GM21390 (cell line): ENCODE measurements at regions not wholly inside any gene's neighbourhood (a gene's known extent, or its start where the extent isn't known, plus 50 kb on each side); places are given as distances from the start of the nearest gene placed in this dataset.
"Not testable (repeated sequence)": the region's sequence is repeated elsewhere in the genome, so short reads cannot be mapped to it uniquely, and the experiment has no call there.

Experiments used
- ATAC-seq: cut with Tn5 transposase; IDR thresholded peaks from one replicate; pipeline ENCODE4 v1.9.1; 2021; ENCODE audit not compliant: unreplicated experiment

GRCh38 chr22:22371031-22371541 lies 126.5 kb downstream of the VPREB1 start:
- no peak for ATAC-seq

- no peak for ATAC-seq
Observed at GRCh38 chr22:22372086-22372485, 127.5 kb downstream of the VPREB1 start.

- no peak for ATAC-seq
Observed at GRCh38 chr22:22374163-22374562, 129.6 kb downstream of the VPREB1 start.

- no peak for ATAC-seq
Observed at GRCh38 chr22:22374579-22374978, 130.0 kb downstream of the VPREB1 start.

- ATAC-seq: no peak
Observed at GRCh38 chr22:22375576-22376351, 131.2 kb downstream of the VPREB1 start.

GRCh38 chr22:22376352-22376706 lies 131.7 kb downstream of the VPREB1 start:
- ATAC-seq: no peak

GRCh38 chr22:22376884-22377283 lies 131.7 kb downstream of the ZNF280B start:
- ATAC-seq: not testable (repeated sequence)

- ATAC-seq: no peak
Observed at GRCh38 chr22:22377335-22377734, 131.2 kb downstream of the ZNF280B start.

- no peak for ATAC-seq
Observed at GRCh38 chr22:22378446-22379415, 129.8 kb downstream of the ZNF280B start.

DNA sequence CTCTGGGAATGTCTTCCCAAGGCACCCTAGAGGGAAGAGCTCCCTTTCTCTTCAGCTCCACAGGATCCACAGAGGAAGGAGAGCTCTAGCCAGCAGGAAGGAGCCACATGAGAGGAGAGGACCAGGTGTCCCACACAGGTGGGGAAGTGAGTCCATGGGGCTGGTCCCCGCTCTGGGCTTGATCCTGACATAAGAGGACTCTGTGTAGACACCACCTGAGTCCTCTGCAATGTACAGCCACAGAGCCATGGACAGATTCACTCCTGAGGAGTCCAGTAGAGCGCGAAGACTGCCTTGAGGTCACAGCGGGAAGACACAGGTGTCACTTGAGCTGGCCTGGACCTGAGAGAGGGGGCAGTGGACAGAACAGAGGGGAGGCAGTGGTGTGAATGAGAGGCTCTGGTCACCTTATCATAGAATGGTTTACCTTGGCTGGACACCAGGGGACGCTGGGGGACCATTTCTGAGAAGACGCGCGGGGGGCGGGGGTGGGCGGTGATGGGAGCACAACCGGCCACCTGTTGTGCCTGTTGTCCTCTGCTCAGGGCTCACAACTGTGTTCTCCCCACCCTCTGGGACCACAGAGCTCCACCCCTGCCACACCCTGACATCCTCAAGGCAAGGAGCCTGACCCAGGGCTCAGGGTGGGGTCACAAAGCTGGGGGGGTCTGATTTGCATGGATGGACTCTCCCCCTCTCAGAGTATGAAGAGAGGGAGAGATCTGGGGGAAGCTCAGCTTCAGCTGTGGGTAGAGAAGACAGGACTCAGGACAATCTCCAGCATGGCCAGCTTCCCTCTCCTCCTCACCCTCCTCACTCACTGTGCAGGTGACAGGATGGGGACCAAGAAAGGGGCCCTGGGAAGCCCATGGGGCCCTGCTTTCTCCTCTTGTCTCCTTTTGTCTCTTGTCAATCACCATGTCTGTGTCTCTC lies 128.2 kb downstream of the ZNF280B start:
- ATAC-seq: no peak

DNA sequence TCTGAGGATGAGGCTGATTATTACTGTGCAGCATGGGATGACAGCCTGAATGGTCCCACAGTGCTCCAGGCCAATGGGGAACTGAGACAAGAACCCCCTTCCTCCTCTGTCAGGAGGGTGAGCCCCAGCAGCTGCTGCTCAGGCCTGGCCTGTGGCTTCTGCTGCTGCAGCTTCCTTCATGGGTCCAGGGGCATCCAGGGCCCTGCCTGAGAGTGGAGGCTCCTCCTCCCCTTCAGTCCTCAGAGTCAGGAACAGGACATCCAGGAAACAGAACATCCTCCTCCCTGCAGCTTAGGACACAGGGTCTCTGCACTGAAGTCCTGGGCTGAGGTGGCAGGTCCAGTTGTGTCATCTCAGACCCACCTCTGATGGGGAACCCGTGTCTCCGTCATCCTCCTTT lies 127.2 kb downstream of the ZNF280B start:
- not testable (repeated sequence) for ATAC-seq

DNA sequence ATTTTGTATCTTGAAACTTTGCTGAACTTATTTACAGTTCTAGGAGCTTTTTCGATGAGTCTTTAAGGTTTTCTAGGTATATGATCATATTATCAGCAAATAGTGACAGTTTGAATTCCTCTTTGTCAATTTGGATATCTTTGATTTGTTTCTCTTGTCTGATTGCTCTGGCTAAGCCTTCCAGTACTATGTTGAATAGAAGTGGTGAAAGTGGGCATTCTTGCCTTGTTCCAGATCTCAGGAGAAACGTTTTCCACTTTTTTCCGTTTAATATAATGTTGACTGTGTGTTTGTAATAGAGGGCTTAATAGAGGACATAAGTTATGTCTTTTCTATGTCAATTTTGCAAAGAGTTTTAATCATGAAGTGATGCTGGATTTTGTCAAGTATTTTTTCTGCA lies 124.3 kb downstream of the ZNF280B start:
- no peak for ATAC-seq

- ATAC-seq: no peak
Observed at GRCh38 chr22:22384668-22385244, 123.8 kb downstream of the ZNF280B start.

- no peak for ATAC-seq
Observed at GRCh38 chr22:22386602-22387385, 121.7 kb downstream of the ZNF280B start.

GRCh38 chr22:22387386-22387736 lies 121.2 kb downstream of the ZNF280B start:
- ATAC-seq: no peak

DNA sequence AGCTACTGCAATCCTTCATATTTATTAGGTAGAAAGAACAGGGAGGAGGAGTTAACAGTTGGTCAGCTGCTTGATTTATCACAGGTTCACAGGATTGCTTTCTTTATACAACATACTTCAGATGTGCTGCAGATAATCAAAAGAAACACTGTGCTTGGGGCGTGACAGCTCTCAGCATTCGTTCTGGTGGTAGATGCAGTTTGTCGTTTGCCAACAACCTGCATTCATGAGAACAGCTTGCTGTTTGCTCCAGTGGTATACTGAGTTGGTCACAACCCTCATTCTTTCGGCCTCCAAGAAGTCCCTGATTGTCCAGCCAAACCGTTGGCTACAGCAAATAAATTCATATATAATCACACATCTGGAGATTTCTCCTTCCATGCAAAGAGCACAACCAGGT lies 120.5 kb downstream of the ZNF280B start:
- ATAC-seq: no peak

- no peak for ATAC-seq
Observed at GRCh38 chr22:22388494-22388893, 120.0 kb downstream of the ZNF280B start.

- no peak for ATAC-seq
Observed at GRCh38 chr22:22389467-22389866, 119.1 kb downstream of the ZNF280B start.

- no peak for ATAC-seq
Observed at GRCh38 chr22:22390989-22391388, 117.6 kb downstream of the ZNF280B start.

GRCh38 chr22:22391543-22391942 lies 117.0 kb downstream of the ZNF280B start:
- no peak for ATAC-seq
